Psoas muscle (tissue), 7 donors: ENCODE measurements at regions not wholly inside any gene's neighbourhood (a gene's known extent, or its start where the extent isn't known, plus 50 kb on each side); places are given as distances from the start of the nearest gene placed in this dataset.
"Not testable (repeated sequence)": the region's sequence is repeated elsewhere in the genome, so short reads cannot be mapped to it uniquely, and the experiment has no call there.

Source experiments
- ATAC-seq, 4 donors: fragments of 200-7000 bp; cut with Tn5 transposase; one replicate each; pipeline ENCODE4 v1.9.1; 2020; ENCODE audit warnings: moderate library complexity in 3 of 4, mild to moderate bottlenecking in 2 of 4
- DNase-seq, 2 donors: peaks; one replicate each; pipeline ENCODE4 v3.0.0-alpha.2; 2020
- H3K27ac ChIP-seq: fragments of 200-600 bp; one replicate; pipeline ENCODE4 v1.8.0; 2022
- H3K27me3 ChIP-seq, 3 donors: fragments of 200-600 bp in 1 of 3; one replicate each; pipeline versions ENCODE4 v1.6.1 to v1.8.0; 2013 to 2022; ENCODE audit warnings: low read length in 2 of 3, mild to moderate bottlenecking in 2 of 3, moderate library complexity in 1 of 3; ENCODE audit not compliant: insufficient read depth in 3 of 3
- H3K36me3 ChIP-seq, 2 donors: fragments of 200-600 bp in 1 of 2; one replicate each; pipeline versions ENCODE4 v1.6.1 to v1.8.0; 2013 to 2022; ENCODE audit warnings: low read depth in 1 of 2, mild to moderate bottlenecking in 1 of 2, moderate library complexity in 1 of 2; ENCODE audit not compliant: insufficient read depth in 1 of 2
- H3K4me1 ChIP-seq: fragments of 200-600 bp; one replicate; pipeline ENCODE4 v1.8.0; 2022
- H3K4me3 ChIP-seq: fragments of 200-600 bp; one replicate; pipeline ENCODE4 v1.8.0; 2022; ENCODE audit warnings: mild to moderate bottlenecking
- H3K9me3 ChIP-seq: fragments of 200-600 bp; one replicate; pipeline ENCODE4 v1.8.0; 2022
- CTCF ChIP-seq: fragments of 200-600 bp; IDR thresholded peaks from one replicate; pipeline ENCODE4 v1.8.0; 2022; ENCODE audit warnings: antibody characterized with exemption
- WGBS, 3 donors: extraction: QIAGEN DNeasy Blood & Tissue Kit; methylation state at CpG; one replicate each; pipeline versions ENCODE4 v1.1.6 to v1.1.7; 2013; 5-methylcytosine and 5-hydroxymethylcytosine counted together
- intact Hi-C, 2 donors: fragments of 100-400 bp; cut with DNase I; formaldehyde crosslinking; loops; one replicate each; pipeline versions ENCODE4 v1.11.0 to v1.14.2; 2022
- donor health status: healthy with polysubstance abuse.
- donor health status: DM: no; HTN: no; CAD: no; lungs with moderate emphysema.
- donor health status: Bipolar disorder and iron deficiency.
- donor health status: healthy.
- donor health status: DM: yes; HTN: yes; CAD: no.
- donor health status: DM: no; HTN: no; CAD: no.
- donor health status: DM: yes; HTN: yes; CAD: no.

GRCh38 chr7:83842894-83843293, 194.0 kb upstream of the SEMA3E start:
- Histone ChIP-seq H3K27ac (no peak overlapping the region), H3K4me3 (no peak overlapping the region), H3K4me1 (no peaks in the 10 kb centered on the region), H3K36me3 (no peaks in the 10 kb centered on the region), H3K9me3 (no peaks in the 10 kb centered on the region), H3K27me3 (no peaks in the 10 kb centered on the region)
- intact Hi-C loops, result no loop called here
- no peak for ATAC-seq
- WGBS, 3 donors, result 90 to 96% (median 91%) methylated on average over 6 of the region's 6 CpGs
- no peak for DNase-seq
- TF ChIP-seq CTCF, result no peak

DNA sequence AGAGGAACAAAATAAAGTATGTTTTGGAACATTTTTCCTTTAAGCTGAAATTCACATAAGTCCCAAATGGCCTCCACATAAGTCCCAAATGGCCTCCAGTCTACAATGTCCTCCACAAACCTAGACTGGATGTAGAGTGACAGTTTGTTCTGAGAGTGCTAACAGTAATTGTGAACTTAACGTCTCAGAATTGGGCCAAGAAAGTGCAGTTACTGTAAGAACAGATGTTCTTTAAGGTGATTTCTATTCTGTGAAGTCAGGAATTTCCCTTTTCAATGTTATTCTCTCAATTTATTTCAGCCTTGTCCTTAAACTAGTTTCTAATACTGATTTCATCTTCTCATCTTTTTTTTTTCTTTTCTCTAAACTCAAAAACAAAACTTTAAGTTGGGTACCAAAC, 188.7 kb upstream of the SEMA3E start:
- intact Hi-C loops, result no loop called here

DNA sequence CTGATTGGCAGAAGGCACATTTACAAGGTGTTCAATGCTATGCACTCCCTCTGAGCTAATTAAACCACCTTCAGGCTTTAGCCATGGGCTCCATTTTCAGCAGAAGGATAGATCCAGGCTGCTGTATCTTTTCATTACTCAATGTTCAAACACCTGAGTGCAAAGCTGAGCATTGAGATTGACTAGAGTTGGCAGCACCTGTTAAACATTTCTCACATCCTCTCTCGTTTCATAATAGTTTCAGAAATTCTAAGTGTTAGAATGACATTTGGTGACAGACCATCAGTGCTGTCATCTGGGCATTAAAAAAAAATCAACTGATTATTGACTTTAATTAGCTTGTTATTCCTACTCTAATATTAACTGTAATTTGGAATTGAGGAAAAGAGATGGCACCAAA, 187.1 kb upstream of the SEMA3E start:
- no peaks in the 10 kb centered on the region for H3K9me3 ChIP-seq
- H3K4me3 ChIP-seq, result no peak overlapping the region
- ATAC-seq (no peak), DNase-seq (no peak)
- no peaks in the 10 kb centered on the region for H3K4me1 ChIP-seq
- TF ChIP-seq CTCF, result no peak
- H3K36me3 ChIP-seq, result no peaks in the 10 kb centered on the region
- 27 to 30% (median 28%) methylated on average over 1 of the region's 1 CpG for WGBS, 3 donors
- no peak overlapping the region for H3K27ac ChIP-seq
- intact Hi-C loops, result no loop called here
- no peaks in the 10 kb centered on the region for H3K27me3 ChIP-seq

More for the DNA sequence above, 188.7 kb upstream of the SEMA3E start:
- Histone ChIP-seq H3K9me3 (no peaks in the 10 kb centered on the region), H3K4me3 (no peak overlapping the region), H3K36me3 (no peaks in the 10 kb centered on the region), H3K27ac (no peak overlapping the region), H3K27me3 (no peaks in the 10 kb centered on the region), H3K4me1 (no peaks in the 10 kb centered on the region)
- 64 to 69% (median 65%) methylated on average over 1 of the region's 1 CpG for WGBS, 3 donors
- DNase-seq, result no peak
- no peak for TF ChIP-seq CTCF
- ATAC-seq, result no peak

- Histone ChIP-seq H3K27ac (no peak overlapping the region), H3K36me3 (no peaks in the 10 kb centered on the region), H3K4me1 (no peaks in the 10 kb centered on the region), H3K4me3 (no peak overlapping the region), H3K9me3 (no peaks in the 10 kb centered on the region), H3K27me3 (no peaks in the 10 kb centered on the region)
- no peak for ATAC-seq
- no peak for DNase-seq
- no peak for TF ChIP-seq CTCF
- intact Hi-C loops, result no loop called here
These were observed 186.5 kb upstream of the SEMA3E start for GRCh38 chr7:83835424-83835823.

DNA sequence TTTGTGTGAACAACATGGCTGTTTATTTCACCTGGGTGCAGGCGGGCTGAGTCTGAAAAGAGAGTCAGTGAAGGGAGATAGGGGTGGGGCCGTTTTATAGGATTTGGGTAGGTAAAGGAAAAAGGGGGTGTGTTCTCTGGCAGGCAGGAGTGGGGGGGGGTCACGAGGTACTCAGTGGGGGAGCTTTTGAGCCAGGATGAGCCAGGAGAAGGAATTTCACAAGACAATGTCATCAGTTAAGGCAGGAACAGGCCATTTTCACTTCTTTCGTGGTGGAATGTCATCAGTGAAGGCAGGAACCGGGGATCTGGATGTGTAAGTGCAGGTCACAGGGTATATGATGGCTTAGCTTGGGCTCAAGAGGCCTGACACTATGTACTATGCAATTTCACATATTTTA, 184.8 kb upstream of the SEMA3E start:
- ATAC-seq, H3K4me1 ChIP-seq, H3K9me3 ChIP-seq, intact Hi-C loops, H3K36me3 ChIP-seq, H3K4me3 ChIP-seq, DNase-seq, H3K27me3 ChIP-seq, H3K27ac ChIP-seq: not testable (repeated sequence)
- 65 to 80% (median 78%) methylated on average over 5 of the region's 5 CpGs for WGBS, 3 donors
